Keratinocyte (primary cell): ENCODE measurements at regions not wholly inside any gene's neighbourhood (a gene's known extent, or its start where the extent isn't known, plus 50 kb on each side); places are given as distances from the start of the nearest gene placed in this dataset.

Experiments
- DNase-seq: peaks from one replicate; pipeline ENCODE4 v3.0.0-alpha.2; 2011; ENCODE audit warnings: low read depth, missing footprints, low spot score
- FAIRE-seq: peaks from 2 replicates; lab custom pipeline; 2011; peaks lifted over from hg19 to GRCh38; lab: Jason Lieb, UNC
- H2AFZ ChIP-seq: 2 replicates; pipeline ENCODE4 v1.6.0; 2012; ENCODE audit warnings: low read length, control low read depth, inconsistent platforms; ENCODE audit not compliant: control insufficient read depth
- H3K27ac ChIP-seq: 2 replicates; pipeline ENCODE4 v1.5.1; 2011; ENCODE audit warnings: low read length; ENCODE audit not compliant: control insufficient read depth, insufficient read depth
- H3K27me3 ChIP-seq: 3 replicates; pipeline ENCODE4 v1.6.0; 2011; ENCODE audit warnings: low read length; ENCODE audit not compliant: control insufficient read depth, insufficient read depth; ENCODE audit errors: extremely low read depth
- H3K36me3 ChIP-seq, 2 experiments: 2 replicates in 1 of 2; 3 replicates in 1 of 2; pipeline ENCODE4 v1.5.1; 2011; ENCODE audit warnings: low read length in 2 of 2, mild to moderate bottlenecking in 1 of 2; ENCODE audit not compliant: control insufficient read depth in 2 of 2, insufficient read depth in 2 of 2; ENCODE audit errors: extremely low read depth in 1 of 2
- H3K4me1 ChIP-seq: 3 replicates; pipeline ENCODE4 v1.5.1; 2011; ENCODE audit warnings: low read length; ENCODE audit not compliant: control insufficient read depth, insufficient read depth; ENCODE audit errors: extremely low read depth
- H3K4me2 ChIP-seq: 3 replicates; pipeline ENCODE4 v1.6.0; 2011; ENCODE audit warnings: low read depth, low read length; ENCODE audit not compliant: control insufficient read depth, insufficient read depth; ENCODE audit errors: extremely low read depth
- H3K4me3 ChIP-seq, 3 experiments: fragments of 200-600 bp in 1 of 3; sonication (generic) in 1 of 3; 2 replicates in 2 of 3; 3 replicates in 1 of 3; pipeline ENCODE4 v1.5.1; 2011 to 2016; ENCODE audit warnings: low read length in 3 of 3, mild to moderate bottlenecking in 3 of 3, control low read depth in 2 of 3, inconsistent platforms in 1 of 3, low read depth in 1 of 3, mixed read lengths in 1 of 3, mixed run types in 1 of 3, moderate library complexity in 1 of 3; ENCODE audit not compliant: control insufficient read depth in 2 of 3, insufficient read depth in 2 of 3; ENCODE audit errors: extremely low read depth in 1 of 3
- H3K79me2 ChIP-seq: 2 replicates; pipeline ENCODE4 v1.6.0; 2012; ENCODE audit warnings: low read length; ENCODE audit not compliant: control insufficient read depth, insufficient read depth
- H3K9ac ChIP-seq: 3 replicates; pipeline ENCODE4 v1.6.0; 2011; ENCODE audit warnings: low read length; ENCODE audit not compliant: control insufficient read depth, insufficient read depth; ENCODE audit errors: extremely low read depth
- H3K9me1 ChIP-seq: 3 replicates; pipeline ENCODE4 v1.6.0; 2011; ENCODE audit warnings: low read length; ENCODE audit not compliant: control insufficient read depth, insufficient read depth; ENCODE audit errors: extremely low read depth
- H3K9me3 ChIP-seq: 2 replicates; pipeline ENCODE4 v1.5.1; 2012; ENCODE audit warnings: low read depth, low read length; ENCODE audit not compliant: control insufficient read depth
- H4K20me1 ChIP-seq: 3 replicates; pipeline ENCODE4 v1.6.0; 2011; ENCODE audit warnings: low read length; ENCODE audit not compliant: control insufficient read depth, insufficient read depth; ENCODE audit errors: extremely low read depth
- EZH2 ChIP-seq: IDR thresholded peaks from one replicate; pipeline ENCODE4 v1.6.1; 2012; ENCODE audit warnings: inconsistent platforms, mild to moderate bottlenecking, low read length, moderate library complexity
- dilution Hi-C: fragments of 300-500 bp; cut with MboI; formaldehyde crosslinking; loops from one replicate; pipeline ENCODE4 v1.7.0; 2020; ENCODE audit warnings: low sequenced_read_pairs; ENCODE audit not compliant: extremely low pct_ligation_motif_present
- TF ChIP-seq, protein P1 (sequence below), 3 experiments: IDR thresholded peaks in 1 of 3; conservative IDR thresholded peaks in 1 of 3; optimal IDR thresholded peaks in 1 of 3; 2 replicates in 2 of 3; 3 replicates in 1 of 3; pipeline versions ENCODE3 to v1.5.1; 2011; ENCODE audit warnings: low read length in 3 of 3, mild to moderate bottlenecking in 3 of 3, moderate library complexity in 2 of 3, control low read depth in 1 of 3, inconsistent platforms in 1 of 3; ENCODE audit not compliant: insufficient read depth in 2 of 3; ENCODE audit errors: extremely low read depth in 1 of 3

DNA sequence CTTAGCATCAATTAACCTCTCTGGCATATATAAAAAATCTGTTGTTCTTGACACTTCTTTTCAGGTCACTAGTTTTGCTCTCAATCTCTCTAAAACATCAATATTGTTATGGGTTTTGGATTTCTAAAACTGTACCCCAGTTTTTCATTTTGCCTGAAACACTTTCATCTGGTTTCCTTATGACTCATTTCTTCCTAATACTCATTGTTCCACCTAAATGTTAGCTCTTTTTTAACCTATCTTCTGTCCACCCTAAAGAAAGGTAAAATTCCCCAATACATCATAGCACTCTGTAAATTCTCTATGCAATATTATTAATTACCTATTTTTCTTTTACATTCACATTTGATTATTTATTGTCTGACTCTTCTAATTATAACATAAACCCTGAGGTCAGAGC, 575.5 kb upstream of the NDST4 start:
- Histone ChIP-seq H3K79me2 (no peaks in the 10 kb centered on the region), H3K4me3 (no peak overlapping the region), H2AFZ (no peak overlapping the region), H3K9ac (no peak overlapping the region), H3K4me2 (no peak overlapping the region), H3K27ac (no peak overlapping the region), H3K36me3 (no peaks in the 10 kb centered on the region), H3K27me3 (no peaks in the 10 kb centered on the region), H4K20me1 (no peaks in the 10 kb centered on the region), H3K4me1 (no peaks in the 10 kb centered on the region), H3K9me3 (no peaks in the 10 kb centered on the region), H3K9me1 (no peaks in the 10 kb centered on the region)
- TF ChIP-seq EZH2 = no peak
- TF ChIP-seq, protein P1, sequence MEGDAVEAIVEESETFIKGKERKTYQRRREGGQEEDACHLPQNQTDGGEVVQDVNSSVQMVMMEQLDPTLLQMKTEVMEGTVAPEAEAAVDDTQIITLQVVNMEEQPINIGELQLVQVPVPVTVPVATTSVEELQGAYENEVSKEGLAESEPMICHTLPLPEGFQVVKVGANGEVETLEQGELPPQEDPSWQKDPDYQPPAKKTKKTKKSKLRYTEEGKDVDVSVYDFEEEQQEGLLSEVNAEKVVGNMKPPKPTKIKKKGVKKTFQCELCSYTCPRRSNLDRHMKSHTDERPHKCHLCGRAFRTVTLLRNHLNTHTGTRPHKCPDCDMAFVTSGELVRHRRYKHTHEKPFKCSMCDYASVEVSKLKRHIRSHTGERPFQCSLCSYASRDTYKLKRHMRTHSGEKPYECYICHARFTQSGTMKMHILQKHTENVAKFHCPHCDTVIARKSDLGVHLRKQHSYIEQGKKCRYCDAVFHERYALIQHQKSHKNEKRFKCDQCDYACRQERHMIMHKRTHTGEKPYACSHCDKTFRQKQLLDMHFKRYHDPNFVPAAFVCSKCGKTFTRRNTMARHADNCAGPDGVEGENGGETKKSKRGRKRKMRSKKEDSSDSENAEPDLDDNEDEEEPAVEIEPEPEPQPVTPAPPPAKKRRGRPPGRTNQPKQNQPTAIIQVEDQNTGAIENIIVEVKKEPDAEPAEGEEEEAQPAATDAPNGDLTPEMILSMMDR (optimal IDR thresholded peaks at IDR 0.05 in 1 of 3, IDR thresholded peaks at IDR 0.05 in 1 of 3, conservative IDR thresholded peaks at IDR 0.05 in 1 of 3; ENCODE audit: extremely low read depth in 1 of 3, insufficient read depth in 2 of 3, low read length in 3 of 3) = no peak
- DNase-seq (no peak), FAIRE-seq (no peak)
- dilution Hi-C loops = no loop called here

DNA sequence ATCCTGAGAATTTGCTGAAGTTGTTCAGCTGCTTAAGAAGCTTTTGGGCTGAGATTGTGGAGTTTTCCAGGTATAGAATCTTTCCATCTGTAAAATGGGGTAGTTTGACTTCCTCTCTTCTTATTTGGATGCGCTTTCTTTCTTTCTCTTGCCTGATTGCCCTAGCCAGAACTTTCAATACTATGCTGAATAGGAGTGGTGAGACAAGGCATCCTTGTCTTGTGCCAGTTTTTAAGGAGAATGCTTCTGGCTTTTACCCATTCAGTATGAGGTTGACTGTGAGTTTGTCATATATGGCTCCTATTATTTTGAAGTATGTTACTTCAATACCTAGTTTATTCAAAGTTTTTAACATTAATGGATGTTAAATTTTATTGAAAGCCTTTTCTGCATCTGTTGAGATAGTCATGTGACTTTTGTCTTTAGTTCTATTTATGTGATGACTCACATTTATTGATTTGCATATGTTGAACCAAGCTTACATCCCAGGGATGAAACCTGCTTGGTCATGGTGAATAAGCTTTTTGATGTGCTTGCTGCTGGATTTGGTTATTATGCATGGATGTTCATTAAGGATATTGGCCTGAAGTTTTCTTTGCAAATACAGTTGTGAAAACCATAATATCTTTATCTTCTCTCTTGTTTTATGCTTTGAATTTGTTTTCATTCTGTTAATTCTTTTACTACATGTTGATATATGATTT, 573.8 kb upstream of the NDST4 start:
- H3K9me1 ChIP-seq = no peaks in the 10 kb centered on the region
- no peaks in the 10 kb centered on the region for H3K36me3 ChIP-seq
- no peak overlapping the region for H2AFZ ChIP-seq
- H3K4me3 ChIP-seq = no peak overlapping the region
- dilution Hi-C loops = no loop called here
- no peaks in the 10 kb centered on the region for H3K79me2 ChIP-seq
- no peaks in the 10 kb centered on the region for H3K4me1 ChIP-seq
- DNase-seq = no peak
- no peaks in the 10 kb centered on the region for H3K9me3 ChIP-seq
- no peak for FAIRE-seq
- TF ChIP-seq, protein P1 (optimal IDR thresholded peaks at IDR 0.05 in 1 of 3, IDR thresholded peaks at IDR 0.05 in 1 of 3, conservative IDR thresholded peaks at IDR 0.05 in 1 of 3; ENCODE audit: extremely low read depth in 1 of 3, insufficient read depth in 2 of 3, low read length in 3 of 3) = no peak
- TF ChIP-seq EZH2 = no peak
- no peak overlapping the region for H3K4me2 ChIP-seq
- no peaks in the 10 kb centered on the region for H3K27me3 ChIP-seq
- H4K20me1 ChIP-seq = no peaks in the 10 kb centered on the region
- no peak overlapping the region for H3K9ac ChIP-seq
- H3K27ac ChIP-seq = no peak overlapping the region
